ENCODE measurements at regions not wholly inside any gene's neighbourhood (a gene's known extent, or its start where the extent isn't known, plus 50 kb on each side); places are given as distances from the start of the nearest gene placed in this dataset.

DNA sequence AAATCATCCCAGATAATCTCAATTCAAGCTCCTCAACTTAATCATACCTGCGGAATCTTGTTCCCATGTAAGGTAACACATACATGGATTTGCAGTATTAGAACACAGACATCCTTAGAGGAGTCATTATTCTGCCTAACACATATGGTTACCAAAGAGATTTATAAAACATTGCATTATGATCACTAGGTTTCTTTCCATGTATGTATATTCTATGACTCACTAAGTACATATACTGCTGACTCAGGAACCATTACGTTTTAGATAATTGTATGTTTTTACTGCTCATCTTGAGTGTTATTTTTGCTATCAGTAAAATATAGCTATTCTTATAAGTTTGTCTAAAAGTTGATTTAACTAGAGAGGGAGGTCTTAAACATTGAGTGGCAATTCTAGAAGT, 182.9 kb downstream of the SLITRK6 start:
- TF ChIP-seq, protein P1, sequence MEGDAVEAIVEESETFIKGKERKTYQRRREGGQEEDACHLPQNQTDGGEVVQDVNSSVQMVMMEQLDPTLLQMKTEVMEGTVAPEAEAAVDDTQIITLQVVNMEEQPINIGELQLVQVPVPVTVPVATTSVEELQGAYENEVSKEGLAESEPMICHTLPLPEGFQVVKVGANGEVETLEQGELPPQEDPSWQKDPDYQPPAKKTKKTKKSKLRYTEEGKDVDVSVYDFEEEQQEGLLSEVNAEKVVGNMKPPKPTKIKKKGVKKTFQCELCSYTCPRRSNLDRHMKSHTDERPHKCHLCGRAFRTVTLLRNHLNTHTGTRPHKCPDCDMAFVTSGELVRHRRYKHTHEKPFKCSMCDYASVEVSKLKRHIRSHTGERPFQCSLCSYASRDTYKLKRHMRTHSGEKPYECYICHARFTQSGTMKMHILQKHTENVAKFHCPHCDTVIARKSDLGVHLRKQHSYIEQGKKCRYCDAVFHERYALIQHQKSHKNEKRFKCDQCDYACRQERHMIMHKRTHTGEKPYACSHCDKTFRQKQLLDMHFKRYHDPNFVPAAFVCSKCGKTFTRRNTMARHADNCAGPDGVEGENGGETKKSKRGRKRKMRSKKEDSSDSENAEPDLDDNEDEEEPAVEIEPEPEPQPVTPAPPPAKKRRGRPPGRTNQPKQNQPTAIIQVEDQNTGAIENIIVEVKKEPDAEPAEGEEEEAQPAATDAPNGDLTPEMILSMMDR (IDR thresholded peaks at IDR 0.05; ENCODE audit: low read depth, low read length): no peak

DNA sequence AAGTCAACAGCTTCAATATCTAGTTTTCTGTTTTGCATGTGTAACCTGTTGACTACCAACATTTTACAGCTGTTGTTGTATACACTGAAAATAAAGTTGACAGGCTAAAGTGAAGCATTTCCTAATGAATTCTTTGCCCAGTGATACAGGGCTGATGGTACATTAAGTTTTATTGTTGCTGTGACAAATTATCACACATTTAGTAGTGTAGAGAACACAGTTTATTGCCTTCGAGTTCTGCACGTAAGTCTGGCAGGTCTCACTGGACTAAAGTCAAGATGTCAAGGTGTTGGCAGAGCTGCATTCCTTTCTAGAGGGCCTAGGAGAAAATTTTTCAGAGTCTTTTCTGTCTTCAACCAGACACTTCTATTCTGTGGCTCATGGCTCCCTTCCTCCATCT, 184.2 kb downstream of the SLITRK6 start:
- TF ChIP-seq, protein P1 (IDR thresholded peaks at IDR 0.05; ENCODE audit: low read depth, low read length): no peak
- no peak for DNase-seq (ENCODE audit: extremely low read depth, low read depth)

More for the DNA sequence above, 182.9 kb downstream of the SLITRK6 start:
- DNase-seq (ENCODE audit: extremely low read depth, low read depth): no peak

DNA sequence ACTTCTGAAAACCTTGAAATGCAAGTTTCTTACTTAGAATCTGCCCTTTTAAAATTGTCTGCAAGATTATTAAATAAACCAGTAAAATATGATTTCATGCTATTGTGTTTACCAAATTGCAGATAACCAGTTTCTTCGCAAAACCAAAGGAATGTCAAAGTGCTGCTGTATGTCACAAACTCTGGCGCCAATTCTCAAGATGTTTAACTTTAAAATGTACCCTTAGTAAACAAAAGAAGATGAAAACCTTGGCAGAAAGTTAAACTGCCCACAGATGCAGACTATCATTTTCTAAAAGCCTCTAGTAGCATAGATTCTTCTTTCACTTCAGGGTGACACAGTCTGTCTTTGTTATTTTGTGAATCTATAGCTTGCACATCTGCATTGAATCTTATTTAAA, 189.2 kb downstream of the SLITRK6 start:
- TF ChIP-seq, protein P1 (IDR thresholded peaks at IDR 0.05; ENCODE audit: low read depth, low read length): no peak
- no peak for DNase-seq (ENCODE audit: extremely low read depth, low read depth)

DNA sequence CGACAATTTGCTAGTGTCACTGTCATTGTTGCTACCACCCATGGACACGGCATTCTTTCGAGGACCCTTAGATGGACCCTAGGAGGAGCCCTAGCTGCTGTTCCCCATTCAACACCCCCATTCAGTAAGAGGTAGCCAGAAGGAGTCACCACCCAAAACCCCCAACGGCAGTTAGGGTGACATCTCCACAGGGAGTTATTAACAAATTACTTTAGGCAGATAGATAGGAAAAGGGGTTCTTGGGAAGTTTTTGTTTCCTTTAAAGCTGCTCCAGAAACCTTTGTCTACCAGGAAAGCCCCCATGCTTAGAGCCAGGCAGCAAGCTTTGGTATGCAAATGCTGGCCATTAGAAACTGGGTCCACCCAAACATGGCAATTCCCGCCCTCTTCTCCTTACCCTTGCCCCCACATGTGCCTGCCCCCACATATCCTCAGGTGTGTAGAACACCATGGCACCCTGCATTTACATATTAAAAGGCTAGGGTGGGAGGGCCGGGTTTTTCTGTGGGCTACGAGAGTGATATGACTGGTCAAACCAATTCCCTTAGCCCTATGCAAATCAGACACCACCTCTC, 190.9 kb downstream of the SLITRK6 start:
- DNase-seq (ENCODE audit: extremely low read depth, low read depth): no peak
- TF ChIP-seq, protein P1 (IDR thresholded peaks at IDR 0.05; ENCODE audit: low read depth, low read length): no peak

DNA sequence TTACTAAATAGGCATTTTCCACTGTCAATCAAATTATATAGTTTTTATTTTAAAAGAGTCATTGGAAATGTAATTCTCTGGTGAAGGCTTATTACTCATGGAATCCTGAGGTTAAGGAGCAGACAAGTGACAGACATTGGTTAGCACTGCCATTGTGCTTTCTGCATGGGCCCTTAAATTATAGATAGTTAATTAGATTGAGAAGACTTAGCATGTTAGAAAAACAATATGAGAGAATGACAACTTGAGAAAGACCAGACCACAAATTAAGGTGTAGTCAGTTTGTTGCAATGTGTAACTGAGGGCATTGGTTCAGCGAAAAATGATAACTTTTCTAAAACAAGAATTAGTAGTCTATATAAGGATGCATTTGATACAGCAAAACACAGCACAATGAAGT, 195.5 kb downstream of the SLITRK6 start:
- DNase-seq (ENCODE audit: extremely low read depth, low read depth): no peak
- TF ChIP-seq, protein P1 (IDR thresholded peaks at IDR 0.05; ENCODE audit: low read depth, low read length): no peak

DNA sequence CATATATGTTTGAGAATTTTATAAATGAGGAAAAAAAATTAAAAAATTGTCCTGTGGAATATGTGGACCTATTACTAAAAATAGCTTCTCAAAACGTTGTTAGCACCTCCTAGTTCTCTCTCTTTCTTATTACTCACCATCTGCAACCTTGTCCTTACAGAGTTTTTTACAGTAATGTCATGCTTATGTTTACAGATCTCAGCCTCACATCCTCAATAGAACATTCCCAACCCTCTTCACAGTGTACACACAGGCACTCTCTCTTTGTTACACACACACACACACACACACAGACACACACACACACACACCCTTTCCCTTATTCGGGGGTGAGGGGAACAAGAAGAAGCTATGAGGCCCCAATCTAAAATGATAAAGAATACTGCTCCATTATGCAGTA, 197.7 kb downstream of the SLITRK6 start:
- TF ChIP-seq, protein P1 (IDR thresholded peaks at IDR 0.05; ENCODE audit: low read depth, low read length): no peak
- no peak for DNase-seq (ENCODE audit: extremely low read depth, low read depth)

DNA sequence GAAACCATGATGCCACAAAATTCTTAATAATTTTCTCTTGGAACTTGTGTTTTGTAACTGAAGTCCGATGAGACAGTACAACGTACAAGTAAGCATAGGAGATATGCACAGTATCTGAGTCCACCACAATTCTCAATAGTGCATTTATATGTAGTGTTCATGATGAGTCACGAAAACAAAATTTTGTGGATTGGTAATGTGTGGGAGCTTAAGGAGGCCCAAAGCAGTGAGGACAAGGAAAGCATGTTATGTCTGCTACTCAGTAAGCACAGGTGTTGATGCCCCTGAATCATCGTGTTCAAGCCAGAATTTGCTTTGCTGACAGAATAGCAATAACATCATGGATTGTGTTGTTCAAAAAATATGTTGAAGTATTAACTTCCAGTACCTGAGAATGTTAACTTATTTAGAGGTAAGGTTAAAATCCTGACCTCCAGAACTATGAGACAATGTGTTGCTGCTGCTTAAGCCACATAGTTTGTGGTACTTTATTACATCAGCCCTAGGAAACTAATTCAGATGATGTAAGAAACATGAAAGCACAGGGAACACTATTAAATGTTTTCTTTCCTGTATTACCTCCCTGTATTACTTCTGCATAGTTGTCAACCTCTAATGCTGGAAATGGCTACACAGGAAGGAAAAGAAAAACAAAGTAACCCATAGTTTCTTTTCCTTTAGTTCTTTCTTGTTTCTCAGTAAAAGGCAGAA, 201.3 kb downstream of the SLITRK6 start:
- TF ChIP-seq, protein P1 (IDR thresholded peaks at IDR 0.05; ENCODE audit: low read depth, low read length): no peak
- DNase-seq (ENCODE audit: extremely low read depth, low read depth): no peak

Data from AG09319 (cell line).